Subcutaneous abdominal adipose tissue (tissue), 5 donors: ENCODE measurements at regions not wholly inside any gene's neighbourhood (a gene's known extent, or its start where the extent isn't known, plus 50 kb on each side); places are given as distances from the start of the nearest gene placed in this dataset.
"Not testable (repeated sequence)": the region's sequence is repeated elsewhere in the genome, so short reads cannot be mapped to it uniquely, and the experiment has no call there.

Experiments
- H3K27ac ChIP-seq: one replicate; pipeline ENCODE4 v1.7.0; 2013; ENCODE audit warnings: low read depth, mild to moderate bottlenecking, inconsistent platforms, low read length, moderate library complexity
- H3K27me3 ChIP-seq, 5 donors: one replicate each; pipeline ENCODE4 v1.7.0; 2013; ENCODE audit warnings: low read length in 5 of 5, inconsistent platforms in 1 of 5; ENCODE audit not compliant: control insufficient read depth in 5 of 5, insufficient read depth in 4 of 5
- H3K36me3 ChIP-seq, 5 donors: one replicate each; pipeline ENCODE4 v1.7.0; 2013; ENCODE audit warnings: low read length in 5 of 5; ENCODE audit not compliant: control insufficient read depth in 5 of 5, insufficient read depth in 5 of 5
- H3K4me1 ChIP-seq, 5 donors: one replicate each; pipeline ENCODE4 v1.7.0; 2013; ENCODE audit warnings: low read length in 5 of 5, mild to moderate bottlenecking in 3 of 5, moderate library complexity in 1 of 5; ENCODE audit not compliant: control insufficient read depth in 5 of 5, insufficient read depth in 5 of 5
- H3K4me3 ChIP-seq, 5 donors: one replicate each; pipeline ENCODE4 v1.7.0; 2013; ENCODE audit warnings: low read length in 5 of 5, low read depth in 1 of 5
- H3K9ac ChIP-seq, 5 donors: one replicate each; pipeline ENCODE4 v1.7.0; 2013; ENCODE audit warnings: low read length in 5 of 5, mild to moderate bottlenecking in 4 of 5, moderate library complexity in 3 of 5
- H3K9me3 ChIP-seq, 5 donors: one replicate each; pipeline ENCODE4 v1.7.0; 2013; ENCODE audit warnings: low read length in 5 of 5; ENCODE audit not compliant: control insufficient read depth in 5 of 5
- donor health status: healthy.
- donor health status: healthy.
- donor health status: healthy.
- donor health status: healthy.
- donor health status: healthy.

DNA sequence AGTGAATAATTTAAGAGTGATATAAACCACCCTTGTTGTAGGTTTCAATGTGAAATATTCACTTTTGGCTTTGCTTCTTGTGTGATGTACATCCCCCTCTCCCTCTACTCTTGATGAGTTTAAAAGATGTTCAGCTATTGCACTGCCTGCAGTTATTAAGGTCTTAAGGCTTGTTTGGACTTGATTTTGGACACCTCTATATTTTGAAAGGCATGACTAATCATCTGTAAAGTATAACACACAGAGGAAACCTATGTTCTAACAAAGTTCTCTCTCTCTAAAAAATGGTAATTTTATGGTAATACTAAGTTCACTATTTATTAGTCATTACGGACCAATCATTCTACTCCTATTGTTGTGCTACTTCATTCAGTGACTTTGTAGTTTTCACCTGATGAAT, 1719.9 kb downstream of the GRIK2 start:
- no peak overlapping the region for H3K4me3 ChIP-seq
- H3K4me1 ChIP-seq: no peaks in the 10 kb centered on the region
- H3K9ac ChIP-seq: no peak overlapping the region
- H3K9me3 ChIP-seq: no peaks in the 10 kb centered on the region
- no peaks in the 10 kb centered on the region for H3K36me3 ChIP-seq
- H3K27me3 ChIP-seq: no peaks in the 10 kb centered on the region
- H3K27ac ChIP-seq: no peak overlapping the region

DNA sequence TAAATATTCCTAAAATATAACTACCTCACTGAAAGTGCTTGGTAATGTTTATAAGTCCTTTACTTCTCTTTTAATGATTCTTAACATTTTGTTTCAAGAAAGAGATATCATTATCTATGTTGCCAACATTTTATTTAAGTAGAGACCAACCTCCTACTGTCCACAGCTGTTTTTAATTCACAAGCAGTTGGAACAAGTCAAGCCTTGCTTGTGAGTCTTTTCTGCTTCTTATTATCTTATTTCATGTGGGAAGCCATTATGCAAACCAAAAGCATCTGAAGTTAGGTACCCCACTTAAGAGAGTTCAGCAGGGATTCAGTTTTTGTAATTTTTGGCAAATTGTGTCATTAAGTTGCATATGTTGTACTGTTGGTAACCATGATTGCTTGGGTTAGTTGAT, 1714.5 kb downstream of the GRIK2 start:
- Histone ChIP-seq H3K36me3 (no peaks in the 10 kb centered on the region), H3K27ac (no peak overlapping the region), H3K27me3 (no peaks in the 10 kb centered on the region), H3K4me1 (no peaks in the 10 kb centered on the region), H3K4me3 (no peak overlapping the region), H3K9me3 (no peaks in the 10 kb centered on the region), H3K9ac (no peak overlapping the region)

DNA sequence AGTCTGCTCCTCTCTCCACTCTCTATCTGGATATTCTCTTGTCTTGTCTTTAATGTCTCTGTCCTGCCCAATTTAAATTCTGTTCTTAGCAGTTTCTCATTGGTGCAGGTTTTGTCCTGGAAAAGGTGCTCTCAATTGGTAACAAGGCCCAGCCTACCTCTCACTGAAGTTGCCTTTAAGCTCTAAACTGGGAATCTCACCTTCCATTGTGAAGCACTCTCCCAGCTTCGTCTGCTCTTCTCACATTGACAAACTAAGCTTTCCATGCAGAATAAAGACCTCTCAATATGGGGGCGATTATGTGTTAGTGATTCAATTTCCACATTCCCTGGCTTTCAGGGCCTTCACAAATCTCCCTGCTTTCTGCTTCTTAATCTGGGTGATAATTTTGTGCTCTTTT, 1712.2 kb downstream of the GRIK2 start:
- Histone ChIP-seq H3K4me3 (no peak overlapping the region), H3K27me3 (no peaks in the 10 kb centered on the region), H3K36me3 (no peaks in the 10 kb centered on the region), H3K9me3 (peaks cover 0 to 4% (median 0%) of the 10 kb centered on the region in 5 donors), H3K9ac (no peak overlapping the region), H3K4me1 (no peaks in the 10 kb centered on the region), H3K27ac (no peak overlapping the region)

DNA sequence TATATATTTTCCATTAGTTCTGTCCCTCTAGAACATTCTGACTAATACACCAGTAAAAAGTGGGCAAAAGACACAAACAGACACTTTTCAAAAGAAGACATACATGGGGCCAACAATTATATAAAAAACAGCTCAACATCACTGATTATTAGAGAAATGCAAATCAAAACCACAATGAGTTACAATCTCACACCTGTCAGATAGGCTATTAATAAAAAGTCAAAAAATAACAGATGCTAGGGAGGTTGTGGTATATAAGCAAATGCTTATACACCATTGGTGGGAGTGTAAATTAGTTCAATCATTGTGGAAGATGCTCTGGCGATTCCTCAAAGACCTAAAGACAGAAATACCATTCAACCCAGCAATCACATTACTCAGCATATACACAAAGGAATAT, 1707.8 kb downstream of the GRIK2 start:
- H3K27ac ChIP-seq: no peak overlapping the region
- H3K27me3 ChIP-seq: no peaks in the 10 kb centered on the region
- no peaks in the 10 kb centered on the region for H3K36me3 ChIP-seq

DNA sequence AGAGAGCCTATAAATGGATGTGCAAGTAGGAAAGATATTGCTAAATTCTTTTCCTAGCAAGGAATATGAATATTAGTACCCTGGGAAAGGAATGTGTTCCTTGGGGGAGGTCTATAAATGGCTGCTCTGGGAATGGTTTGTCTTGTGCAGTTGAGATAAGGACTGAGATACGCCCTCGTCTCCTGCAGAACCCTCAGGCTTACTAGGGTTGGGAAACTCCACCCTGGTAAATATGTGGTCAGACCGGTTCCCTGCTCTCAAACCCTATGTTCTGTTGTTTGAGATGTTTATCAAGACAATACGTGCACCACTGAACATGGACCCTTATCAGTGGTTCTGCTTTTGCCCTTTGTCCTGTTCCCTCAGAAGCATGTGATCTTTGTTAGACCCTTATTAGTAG, 1698.9 kb downstream of the GRIK2 start:
- not testable (repeated sequence) for H3K4me3 ChIP-seq, H3K36me3 ChIP-seq, H3K9ac ChIP-seq, H3K27ac ChIP-seq, H3K9me3 ChIP-seq, H3K4me1 ChIP-seq, H3K27me3 ChIP-seq

More for the DNA sequence above, 1707.8 kb downstream of the GRIK2 start:
- no peak overlapping the region for H3K9ac ChIP-seq
- peaks cover 0 to 11% (median 0%) of the 10 kb centered on the region in 5 donors for H3K9me3 ChIP-seq
- H3K4me3 ChIP-seq: no peak overlapping the region
- no peaks in the 10 kb centered on the region for H3K4me1 ChIP-seq

DNA sequence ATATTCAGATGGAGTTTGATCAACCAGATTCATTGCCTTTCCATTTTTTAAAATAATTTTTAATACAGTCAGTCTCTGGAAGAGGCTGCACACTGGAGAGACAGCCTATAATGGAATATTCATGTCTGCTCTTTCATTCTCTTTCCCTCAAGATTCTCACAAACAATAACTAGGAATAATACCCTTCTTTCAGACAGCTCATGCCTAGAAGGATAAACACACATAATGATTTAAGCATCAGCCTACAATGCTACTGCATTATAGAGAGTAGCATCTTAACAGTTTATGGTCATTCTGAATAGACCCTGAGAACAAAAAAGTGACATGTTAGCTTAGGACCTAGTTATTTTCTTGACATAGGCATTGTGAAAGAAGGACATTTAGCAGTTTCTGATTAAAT, 1692.3 kb downstream of the GRIK2 start:
- no peaks in the 10 kb centered on the region for H3K4me1 ChIP-seq
- no peaks in the 10 kb centered on the region for H3K27me3 ChIP-seq
- H3K36me3 ChIP-seq: no peaks in the 10 kb centered on the region
- H3K9me3 ChIP-seq: no peaks in the 10 kb centered on the region
- H3K27ac ChIP-seq: no peak overlapping the region
- H3K4me3 ChIP-seq: no peak overlapping the region
- H3K9ac ChIP-seq: no peak overlapping the region

DNA sequence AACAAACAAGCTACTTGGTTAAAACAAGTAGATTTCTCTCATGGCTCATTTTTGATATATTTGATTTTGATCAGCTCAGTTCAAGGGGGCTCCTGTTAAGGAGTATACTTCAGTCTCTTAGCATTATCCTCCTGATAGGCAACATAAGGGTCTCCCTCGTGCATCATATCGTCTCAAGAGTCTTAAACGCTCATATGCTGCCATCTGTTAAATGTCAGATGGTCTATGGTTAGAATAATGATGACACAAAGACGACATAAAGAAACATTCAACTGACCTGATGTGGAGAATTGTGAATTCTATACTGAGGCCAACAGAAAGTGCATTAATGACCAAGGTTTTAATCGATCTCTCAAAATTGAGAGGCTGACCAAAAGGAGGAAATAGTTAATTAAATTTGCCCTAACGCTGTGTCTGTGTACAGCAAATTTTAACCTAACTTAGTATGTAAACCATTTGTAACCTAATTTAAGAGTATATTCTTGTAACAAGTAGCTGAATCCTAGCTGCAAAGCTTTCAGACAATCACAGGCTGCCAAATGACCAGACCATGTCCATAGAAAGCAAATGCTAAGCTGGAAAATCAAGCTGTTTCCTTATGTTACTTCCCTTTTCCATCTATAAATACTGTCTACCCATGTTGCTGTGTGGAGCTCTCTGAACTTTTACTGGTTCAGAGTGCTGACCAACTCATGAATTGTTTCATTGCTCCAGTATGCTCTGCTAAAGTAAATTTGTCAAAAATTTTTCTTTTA, 1688.5 kb downstream of the GRIK2 start:
- Histone ChIP-seq H3K9ac (no peak overlapping the region), H3K27me3 (no peaks in the 10 kb centered on the region), H3K36me3 (no peaks in the 10 kb centered on the region), H3K4me3 (no peak overlapping the region), H3K27ac (no peak overlapping the region), H3K4me1 (no peaks in the 10 kb centered on the region), H3K9me3 (no peaks in the 10 kb centered on the region)

DNA sequence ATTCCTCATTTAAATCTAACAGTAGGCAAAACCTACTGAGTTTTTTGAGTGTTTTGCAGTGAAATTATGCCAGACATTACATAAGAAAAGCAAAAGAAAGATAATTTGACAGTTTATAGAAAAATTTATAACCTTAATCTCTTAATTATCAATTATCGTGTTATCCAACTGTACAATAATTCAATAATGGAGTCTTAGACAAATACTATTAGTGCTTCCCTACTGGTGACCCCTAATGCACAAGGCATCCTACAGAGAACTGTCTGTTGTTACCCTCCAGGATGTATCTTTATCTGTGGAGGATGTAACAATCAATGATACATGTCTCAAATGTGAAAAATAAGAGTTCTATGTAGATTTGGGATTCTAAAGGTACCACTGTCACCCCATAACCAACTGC, 1687.6 kb downstream of the GRIK2 start:
- H3K9ac ChIP-seq: no peak overlapping the region
- no peak overlapping the region for H3K4me3 ChIP-seq
- H3K9me3 ChIP-seq: no peaks in the 10 kb centered on the region
- no peaks in the 10 kb centered on the region for H3K4me1 ChIP-seq
- H3K27me3 ChIP-seq: no peaks in the 10 kb centered on the region
- H3K36me3 ChIP-seq: no peaks in the 10 kb centered on the region
- H3K27ac ChIP-seq: no peak overlapping the region

DNA sequence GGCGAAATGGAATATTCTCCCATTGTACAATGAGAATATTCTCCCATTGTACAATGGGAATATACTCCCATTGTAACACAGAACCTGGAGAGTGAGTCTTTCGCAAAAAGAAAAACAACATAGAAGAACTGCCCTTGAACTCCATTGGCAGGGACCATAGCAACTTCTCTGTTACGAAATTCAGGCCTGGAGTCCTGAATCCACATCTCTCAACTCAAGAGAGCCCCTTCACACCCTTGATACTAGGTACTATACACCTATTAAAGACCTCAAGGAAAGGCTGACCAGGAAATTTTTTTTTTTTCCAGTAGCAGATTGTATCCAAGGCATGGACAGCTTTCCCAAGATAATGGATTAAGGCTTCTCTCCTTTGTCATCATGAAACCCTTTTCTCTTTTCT, 1687.0 kb downstream of the GRIK2 start:
- H3K4me3 ChIP-seq: no peak overlapping the region
- no peaks in the 10 kb centered on the region for H3K9me3 ChIP-seq
- H3K4me1 ChIP-seq: no peaks in the 10 kb centered on the region
- H3K9ac ChIP-seq: no peak overlapping the region
- H3K27ac ChIP-seq: no peak overlapping the region
- H3K27me3 ChIP-seq: no peaks in the 10 kb centered on the region
- no peaks in the 10 kb centered on the region for H3K36me3 ChIP-seq

DNA sequence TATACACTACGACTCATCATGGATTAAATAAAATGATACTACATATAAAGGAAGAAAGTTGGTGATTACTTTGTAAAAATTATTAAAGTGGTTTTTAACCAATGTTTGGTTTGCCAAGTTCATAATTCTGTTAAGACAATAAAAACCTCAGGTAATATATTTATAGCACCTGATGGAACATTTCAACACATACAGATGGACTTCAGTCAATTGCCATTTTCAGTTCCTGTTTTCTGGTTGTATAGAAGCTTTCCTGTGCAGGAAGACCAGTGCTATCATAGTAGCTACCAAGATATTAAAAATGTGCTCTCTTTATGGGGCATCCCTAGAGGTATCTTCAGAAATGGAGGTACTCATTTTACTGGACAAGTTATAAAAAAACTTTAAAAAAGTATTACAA, 1686.4 kb downstream of the GRIK2 start:
- Histone ChIP-seq H3K4me3 (no peak overlapping the region), H3K36me3 (no peaks in the 10 kb centered on the region), H3K9ac (no peak overlapping the region), H3K27ac (no peak overlapping the region), H3K27me3 (no peaks in the 10 kb centered on the region), H3K4me1 (no peaks in the 10 kb centered on the region), H3K9me3 (no peaks in the 10 kb centered on the region)
